Caco-2 (cell line): ENCODE measurements at regions not wholly inside any gene's neighbourhood (a gene's known extent, or its start where the extent isn't known, plus 50 kb on each side); places are given as distances from the start of the nearest gene placed in this dataset.

Experiments used
- BruUV-seq: library from RNA; stranded (reverse); fragments of 400-500 nt; replicated peaks from 2 replicates; lab custom pipeline; 2021; lab: Mats Ljungman, UMichigan
- CTCF ChIA-PET: fragments of 300-600 bp; sonication (Branson Sonifier 250); formaldehyde crosslinking; loops from one replicate; lab custom pipeline; 2022; ENCODE audit warnings: antibody characterized with exemption; lab: Charles Lee
- POLR2A ChIA-PET: fragments of 300-600 bp; sonication (Branson Sonifier 250); formaldehyde crosslinking; loops from one replicate; lab custom pipeline; 2022; ENCODE audit warnings: antibody characterized with exemption; lab: Charles Lee
- DNase-seq, 2 experiments: peaks; one replicate each; pipeline versions ENCODE4 v3.0.0 to v3.0.0-alpha.2; 2020 to 2022
- H3K27me3 ChIP-seq: replicated peaks from 2 replicates; pipeline ENCODE4 v1.6.0; 2011; ENCODE audit warnings: low read length; ENCODE audit not compliant: control insufficient read depth, insufficient read depth
- H3K36me3 ChIP-seq: 2 replicates; pipeline ENCODE4 v1.5.1; 2011; ENCODE audit warnings: low read length; ENCODE audit not compliant: control insufficient read depth, insufficient read depth
- H3K4me1 ChIP-seq: fragments of 250-450 bp; sonication (Bioruptor Pico); 2 replicates; pipeline ENCODE4 v1.5.1; 2020; ENCODE audit warnings: mild to moderate bottlenecking
- H3K4me3 ChIP-seq: 2 replicates; pipeline ENCODE4 v1.5.1; 2011; ENCODE audit warnings: low read depth, mild to moderate bottlenecking, control low read depth, low read length
- H3K9me3 ChIP-seq: fragments of 250-450 bp; sonication (Bioruptor Pico); 2 replicates; pipeline ENCODE4 v1.5.1; 2020; ENCODE audit warnings: mild to moderate bottlenecking, moderate library complexity
- H3K27ac Mint-ChIP-seq: one replicate; pipeline ENCODE4 v1.8.0; 2022; ENCODE audit warnings: mixed read lengths; ENCODE audit not compliant: unreplicated experiment
- H3K27me3 Mint-ChIP-seq: one replicate; pipeline ENCODE4 v1.8.0; 2022; ENCODE audit warnings: mixed read lengths; ENCODE audit not compliant: insufficient read depth, unreplicated experiment
- H3K36me3 Mint-ChIP-seq: one replicate; pipeline ENCODE4 v1.8.0; 2022; ENCODE audit warnings: mild to moderate bottlenecking, mixed read lengths; ENCODE audit not compliant: insufficient read depth, unreplicated experiment
- H3K4me1 Mint-ChIP-seq: one replicate; pipeline ENCODE4 v1.8.0; 2022; ENCODE audit warnings: low read depth, mixed read lengths; ENCODE audit not compliant: unreplicated experiment
- H3K4me3 Mint-ChIP-seq: one replicate; pipeline ENCODE4 v1.8.0; 2022; ENCODE audit warnings: mild to moderate bottlenecking, moderate library complexity, mixed read lengths; ENCODE audit not compliant: unreplicated experiment
- H3K9me3 Mint-ChIP-seq: one replicate; pipeline ENCODE4 v1.8.0; 2022; ENCODE audit warnings: mixed read lengths; ENCODE audit not compliant: unreplicated experiment
- CTCF ChIP-seq, 2 experiments: fragments of 200-600 bp in 1 of 2; IDR thresholded peaks; 1 replicate in 1 of 2; 2 replicates in 1 of 2; pipeline versions ENCODE4 v1.5.1 to v1.8.0; 2011 to 2022; ENCODE audit warnings: antibody characterized with exemption in 1 of 2, control low read depth in 1 of 2, inconsistent platforms in 1 of 2, low read depth in 1 of 2, low read length in 1 of 2, mild to moderate bottlenecking in 1 of 2, moderate library complexity in 1 of 2; ENCODE audit not compliant: insufficient read depth in 1 of 2, severe bottlenecking in 1 of 2, unreplicated experiment in 1 of 2
- intact Hi-C: fragments of 100-400 bp; cut with micrococcal nuclease; formaldehyde crosslinking; loops from one replicate; pipeline ENCODE4 v1.10.0; 2022; ENCODE audit not compliant: unreplicated experiment

DNA sequence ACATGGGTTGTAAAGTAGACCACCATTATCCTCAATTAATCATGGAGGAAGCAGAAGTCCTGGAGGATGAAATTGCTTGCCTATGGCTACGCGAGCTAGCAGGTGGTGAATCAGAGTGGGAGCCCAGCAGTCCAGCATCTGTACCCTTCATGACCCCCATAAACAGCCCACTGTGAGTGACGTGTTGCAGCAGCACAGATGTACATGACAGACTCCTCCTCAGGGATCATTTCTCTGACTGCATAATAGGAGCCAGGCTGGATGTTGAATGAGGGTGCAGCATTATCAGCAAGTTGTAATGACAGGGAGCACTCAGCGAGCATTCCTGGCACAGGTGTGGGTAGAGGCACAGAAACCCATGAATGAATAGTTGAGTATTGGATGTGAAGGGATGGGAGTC, 339.3 kb downstream of the MYCN start:
- Histone ChIP-seq H3K4me3 (no peak overlapping the region), H3K36me3 (no peaks in the 10 kb centered on the region), H3K27me3 (no peaks in the 10 kb centered on the region), H3K9me3 (no peaks in the 10 kb centered on the region), H3K4me1 (peaks cover 4% of the 10 kb centered on the region)
- ChIA-PET POLR2A (no interaction called here), CTCF (no interaction called here)
- peaks cover 21% of the 10 kb centered on the region for H3K4me1 Mint-ChIP-seq
- H3K36me3 Mint-ChIP-seq = no peaks in the 10 kb centered on the region
- peak overlapping the region; percentile 62 for H3K27ac Mint-ChIP-seq
- no peaks in the 10 kb centered on the region for H3K9me3 Mint-ChIP-seq
- H3K27me3 Mint-ChIP-seq = no peaks in the 10 kb centered on the region
- BruUV-seq = no TSS peak
- intact Hi-C loops = loop anchor here (5.0 kb wide), 1 partner anchor 228 kb away; no protein-coding TSS in a partner anchor
- H3K4me3 Mint-ChIP-seq = no peak overlapping the region
- DNase-seq = no peak
- no peak for TF ChIP-seq CTCF (IDR thresholded peaks at IDR 0.05; ENCODE audit: insufficient read depth in 1 of 2, low read depth in 1 of 2, low read length in 1 of 2, severe bottlenecking in 1 of 2, unreplicated experiment in 1 of 2)

GRCh38 chr2:16279201-16279570, 338.8 kb downstream of the MYCN start:
- no peaks in the 10 kb centered on the region for H3K27me3 ChIP-seq
- Mint-ChIP-seq H3K27ac (no peak overlapping the region), H3K9me3 (no peaks in the 10 kb centered on the region), H3K36me3 (no peaks in the 10 kb centered on the region), H3K4me3 (no peak overlapping the region), H3K4me1 (peaks cover 21% of the 10 kb centered on the region), H3K27me3 (no peaks in the 10 kb centered on the region)
- H3K4me3 ChIP-seq = no peak overlapping the region
- H3K36me3 ChIP-seq = no peaks in the 10 kb centered on the region
- peaks cover 4% of the 10 kb centered on the region for H3K4me1 ChIP-seq
- DNase-seq = no peak
- intact Hi-C loops = no loop called here
- ChIA-PET POLR2A (no interaction called here), CTCF (no interaction called here)
- H3K9me3 ChIP-seq = no peaks in the 10 kb centered on the region
- BruUV-seq = no TSS peak
- TF ChIP-seq CTCF (IDR thresholded peaks at IDR 0.05; ENCODE audit: insufficient read depth in 1 of 2, low read depth in 1 of 2, low read length in 1 of 2, severe bottlenecking in 1 of 2, unreplicated experiment in 1 of 2) = no peak

- Histone ChIP-seq H3K4me1 (peaks cover 4% of the 10 kb centered on the region), H3K27me3 (no peaks in the 10 kb centered on the region), H3K36me3 (no peaks in the 10 kb centered on the region), H3K4me3 (no peak overlapping the region), H3K9me3 (no peaks in the 10 kb centered on the region)
- peaks cover 21% of the 10 kb centered on the region for H3K4me1 Mint-ChIP-seq
- H3K4me3 Mint-ChIP-seq = no peak overlapping the region
- no peak for TF ChIP-seq CTCF (IDR thresholded peaks at IDR 0.05; ENCODE audit: insufficient read depth in 1 of 2, low read depth in 1 of 2, low read length in 1 of 2, severe bottlenecking in 1 of 2, unreplicated experiment in 1 of 2)
- no peaks in the 10 kb centered on the region for H3K27me3 Mint-ChIP-seq
- ChIA-PET CTCF (no interaction called here), POLR2A (no interaction called here)
- intact Hi-C loops = no loop called here
- no TSS peak for BruUV-seq
- no peaks in the 10 kb centered on the region for H3K36me3 Mint-ChIP-seq
- DNase-seq = no peak
- H3K27ac Mint-ChIP-seq = no peak overlapping the region
- H3K9me3 Mint-ChIP-seq = peaks cover 2% of the 10 kb centered on the region
Observed at GRCh38 chr2:16278421-16279200, 338.3 kb downstream of the MYCN start.
